Keratinocyte (primary cell): ENCODE measurements at regions not wholly inside any gene's neighbourhood (a gene's known extent, or its start where the extent isn't known, plus 50 kb on each side); places are given as distances from the start of the nearest gene placed in this dataset.

Experiments
- DNase-seq: peaks from one replicate; pipeline ENCODE4 v3.0.0-alpha.2; 2011; ENCODE audit warnings: low read depth, missing footprints, low spot score
- FAIRE-seq: peaks from 2 replicates; lab custom pipeline; 2011; peaks lifted over from hg19 to GRCh38; lab: Jason Lieb, UNC
- H2AFZ ChIP-seq: 2 replicates; pipeline ENCODE4 v1.6.0; 2012; ENCODE audit warnings: low read length, control low read depth, inconsistent platforms; ENCODE audit not compliant: control insufficient read depth
- H3K27ac ChIP-seq: 2 replicates; pipeline ENCODE4 v1.5.1; 2011; ENCODE audit warnings: low read length; ENCODE audit not compliant: control insufficient read depth, insufficient read depth
- H3K27me3 ChIP-seq: 3 replicates; pipeline ENCODE4 v1.6.0; 2011; ENCODE audit warnings: low read length; ENCODE audit not compliant: control insufficient read depth, insufficient read depth; ENCODE audit errors: extremely low read depth
- H3K36me3 ChIP-seq, 2 experiments: 2 replicates in 1 of 2; 3 replicates in 1 of 2; pipeline ENCODE4 v1.5.1; 2011; ENCODE audit warnings: low read length in 2 of 2, mild to moderate bottlenecking in 1 of 2; ENCODE audit not compliant: control insufficient read depth in 2 of 2, insufficient read depth in 2 of 2; ENCODE audit errors: extremely low read depth in 1 of 2
- H3K4me1 ChIP-seq: 3 replicates; pipeline ENCODE4 v1.5.1; 2011; ENCODE audit warnings: low read length; ENCODE audit not compliant: control insufficient read depth, insufficient read depth; ENCODE audit errors: extremely low read depth
- H3K4me2 ChIP-seq: 3 replicates; pipeline ENCODE4 v1.6.0; 2011; ENCODE audit warnings: low read depth, low read length; ENCODE audit not compliant: control insufficient read depth, insufficient read depth; ENCODE audit errors: extremely low read depth
- H3K4me3 ChIP-seq, 3 experiments: fragments of 200-600 bp in 1 of 3; sonication (generic) in 1 of 3; 2 replicates in 2 of 3; 3 replicates in 1 of 3; pipeline ENCODE4 v1.5.1; 2011 to 2016; ENCODE audit warnings: low read length in 3 of 3, mild to moderate bottlenecking in 3 of 3, control low read depth in 2 of 3, inconsistent platforms in 1 of 3, low read depth in 1 of 3, mixed read lengths in 1 of 3, mixed run types in 1 of 3, moderate library complexity in 1 of 3; ENCODE audit not compliant: control insufficient read depth in 2 of 3, insufficient read depth in 2 of 3; ENCODE audit errors: extremely low read depth in 1 of 3
- H3K79me2 ChIP-seq: 2 replicates; pipeline ENCODE4 v1.6.0; 2012; ENCODE audit warnings: low read length; ENCODE audit not compliant: control insufficient read depth, insufficient read depth
- H3K9ac ChIP-seq: 3 replicates; pipeline ENCODE4 v1.6.0; 2011; ENCODE audit warnings: low read length; ENCODE audit not compliant: control insufficient read depth, insufficient read depth; ENCODE audit errors: extremely low read depth
- H3K9me1 ChIP-seq: 3 replicates; pipeline ENCODE4 v1.6.0; 2011; ENCODE audit warnings: low read length; ENCODE audit not compliant: control insufficient read depth, insufficient read depth; ENCODE audit errors: extremely low read depth
- H3K9me3 ChIP-seq: 2 replicates; pipeline ENCODE4 v1.5.1; 2012; ENCODE audit warnings: low read depth, low read length; ENCODE audit not compliant: control insufficient read depth
- H4K20me1 ChIP-seq: 3 replicates; pipeline ENCODE4 v1.6.0; 2011; ENCODE audit warnings: low read length; ENCODE audit not compliant: control insufficient read depth, insufficient read depth; ENCODE audit errors: extremely low read depth
- CTCF ChIP-seq, 3 experiments: IDR thresholded peaks in 1 of 3; conservative IDR thresholded peaks in 1 of 3; optimal IDR thresholded peaks in 1 of 3; 2 replicates in 2 of 3; 3 replicates in 1 of 3; pipeline versions ENCODE3 to v1.5.1; 2011; ENCODE audit warnings: low read length in 3 of 3, mild to moderate bottlenecking in 3 of 3, moderate library complexity in 2 of 3, control low read depth in 1 of 3, inconsistent platforms in 1 of 3; ENCODE audit not compliant: insufficient read depth in 2 of 3; ENCODE audit errors: extremely low read depth in 1 of 3
- EZH2 ChIP-seq: IDR thresholded peaks from one replicate; pipeline ENCODE4 v1.6.1; 2012; ENCODE audit warnings: inconsistent platforms, mild to moderate bottlenecking, low read length, moderate library complexity
- dilution Hi-C: fragments of 300-500 bp; cut with MboI; formaldehyde crosslinking; loops from one replicate; pipeline ENCODE4 v1.7.0; 2020; ENCODE audit warnings: low sequenced_read_pairs; ENCODE audit not compliant: extremely low pct_ligation_motif_present

- Histone ChIP-seq H3K36me3 (no peaks in the 10 kb centered on the region), H2AFZ (no peak overlapping the region), H3K9me1 (no peaks in the 10 kb centered on the region), H3K4me1 (no peaks in the 10 kb centered on the region), H4K20me1 (no peaks in the 10 kb centered on the region), H3K27me3 (no peaks in the 10 kb centered on the region), H3K4me2 (no peak overlapping the region), H3K27ac (no peak overlapping the region), H3K4me3 (no peak overlapping the region), H3K9me3 (no peaks in the 10 kb centered on the region), H3K79me2 (no peaks in the 10 kb centered on the region), H3K9ac (no peak overlapping the region)
- no peak for TF ChIP-seq EZH2
- no peak for TF ChIP-seq CTCF (optimal IDR thresholded peaks at IDR 0.05 in 1 of 3, IDR thresholded peaks at IDR 0.05 in 1 of 3, conservative IDR thresholded peaks at IDR 0.05 in 1 of 3; ENCODE audit: extremely low read depth in 1 of 3, insufficient read depth in 2 of 3, low read length in 3 of 3)
- FAIRE-seq, result no peak
- DNase-seq, result no peak
- dilution Hi-C loops, result no loop called here
Measured at GRCh38 chr7:79936281-79936983, 198.2 kb upstream of the GNAI1 start.

- no peak for DNase-seq
- Histone ChIP-seq H3K27ac (no peak overlapping the region), H3K4me3 (no peak overlapping the region), H3K9me3 (no peaks in the 10 kb centered on the region), H2AFZ (no peak overlapping the region), H3K9ac (no peak overlapping the region), H3K9me1 (no peaks in the 10 kb centered on the region), H3K79me2 (no peaks in the 10 kb centered on the region), H3K4me2 (no peak overlapping the region), H3K36me3 (no peaks in the 10 kb centered on the region), H4K20me1 (no peaks in the 10 kb centered on the region), H3K27me3 (no peaks in the 10 kb centered on the region), H3K4me1 (no peaks in the 10 kb centered on the region)
- TF ChIP-seq EZH2, result no peak
- TF ChIP-seq CTCF (optimal IDR thresholded peaks at IDR 0.05 in 1 of 3, IDR thresholded peaks at IDR 0.05 in 1 of 3, conservative IDR thresholded peaks at IDR 0.05 in 1 of 3; ENCODE audit: extremely low read depth in 1 of 3, insufficient read depth in 2 of 3, low read length in 3 of 3), result no peak
- FAIRE-seq, result no peak
- dilution Hi-C loops, result no loop called here
Measured at GRCh38 chr7:79934727-79935126, 199.9 kb upstream of the GNAI1 start.
